ENCODE measurements at regions not wholly inside any gene's neighbourhood (a gene's known extent, or its start where the extent isn't known, plus 50 kb on each side); places are given as distances from the start of the nearest gene placed in this dataset.

- Histone ChIP-seq H2BK20ac (ENCODE audit: low read depth, low read length, poor library complexity, severe bottlenecking) (no peak overlapping the region), H3K9me3 (ENCODE audit: control insufficient read depth, low read depth, low read length) (no peaks in the 10 kb centered on the region)
- no peaks in the 10 kb centered on the region; a peak in 1 of 5 replicates for H3K9me3 Mint-ChIP-seq
Measured at GRCh38 chr5:88377705-88378656, 109.3 kb upstream of the TMEM161B start.

More at GRCh38 chr5:88377705-88378656, 109.3 kb upstream of the TMEM161B start:
- Histone ChIP-seq H2AK5ac (ENCODE audit: insufficient read length, low read length) (no peak overlapping the region), H4K91ac (ENCODE audit: insufficient read length, low read depth, low read length) (no peak overlapping the region), H3K79me2 (ENCODE audit: insufficient read depth, low read length) (no peaks in the 10 kb centered on the region), H2BK12ac (ENCODE audit: insufficient read length, low read depth, low read length) (no peak overlapping the region), H2BK15ac (ENCODE audit: low read depth, low read length) (no peak overlapping the region), H3K14ac (ENCODE audit: insufficient read depth, low read length) (no peak overlapping the region), H3K4me2 (ENCODE audit: insufficient read depth, insufficient read length, low read length) (no peak overlapping the region), H4K8ac (replicated peaks; ENCODE audit: insufficient read length, low read depth, low read length) (no peak overlapping the region), H3K27me3 (ENCODE audit: insufficient read depth, low read length) (no peaks in the 10 kb centered on the region), H3K23me2 (ENCODE audit: insufficient read length, low read depth, low read length, poor library complexity, severe bottlenecking) (no peaks in the 10 kb centered on the region), H3T11ph (ENCODE audit: low read length) (no peak overlapping the region), H3K27ac (ENCODE audit: insufficient read length, low read depth, low read length) (no peak overlapping the region), H2AFZ (ENCODE audit: low read length) (no peak overlapping the region), H2BK5ac (ENCODE audit: insufficient read length, low read length) (no peak overlapping the region), H4K20me1 (ENCODE audit: control insufficient read depth, insufficient read depth, insufficient read length) (no peaks in the 10 kb centered on the region), H3K4me1 (ENCODE audit: insufficient read depth, low read length) (no peaks in the 10 kb centered on the region), H3K9ac (ENCODE audit: extremely low read depth, insufficient read length, low read length) (no peak overlapping the region), H3K79me1 (ENCODE audit: insufficient read depth, low read depth, low read length, poor library complexity, severe bottlenecking) (no peaks in the 10 kb centered on the region), H4K5ac (ENCODE audit: insufficient read length, low read depth, low read length) (no peak overlapping the region), H3K4ac (ENCODE audit: low read depth, low read length) (no peak overlapping the region), H3K23ac (ENCODE audit: insufficient read length, low read depth, low read length) (no peak overlapping the region), H3K56ac (ENCODE audit: insufficient read length, low read depth, low read length) (no peak overlapping the region), H3K18ac (ENCODE audit: insufficient read length, low read depth, low read length) (no peak overlapping the region), H2BK120ac (ENCODE audit: low read depth, low read length, poor library complexity, severe bottlenecking) (no peak overlapping the region)
- no peaks in the 10 kb centered on the region for H3K4me1 Mint-ChIP-seq
- no peak overlapping the region for H3K4me3 Mint-ChIP-seq
- TF ChIP-seq CTCF (conservative IDR thresholded peaks at IDR 0.05), result no peak
- DNase-seq, result no peak
- no peaks in the 10 kb centered on the region; a peak in 3 of 7 replicates for H3K36me3 Mint-ChIP-seq (ENCODE audit: insufficient read depth in 1 of 3, low read depth in 3 of 3)
- no peaks in the 10 kb centered on the region for H3K27me3 Mint-ChIP-seq (ENCODE audit: low read depth)
- no CpG with 5 or more reads among the region's 4 CpGs for WGBS (ENCODE audit: extremely low coverage, insufficient read length, low lambda C conversion rate)
- no peak overlapping the region for H3K27ac Mint-ChIP-seq
